H1 (cell line): ENCODE measurements at regions not wholly inside any gene's neighbourhood (a gene's known extent, or its start where the extent isn't known, plus 50 kb on each side); places are given as distances from the start of the nearest gene placed in this dataset.

Experiments
- CTCF ChIA-PET: fragments of 300-600 bp; sonication (Branson Sonifier 250); formaldehyde crosslinking; loops from one replicate; lab custom pipeline; 2021; ENCODE audit not compliant: partially characterized antibody; lab: Charles Lee
- POLR2A ChIA-PET: fragments of 300-600 bp; sonication (Branson Sonifier 250); formaldehyde crosslinking; loops from one replicate; lab custom pipeline; 2021; ENCODE audit warnings: inconsistent platforms; ENCODE audit not compliant: partially characterized antibody; lab: Charles Lee
- DNase-seq, 2 experiments: peaks; one replicate each; pipeline versions ENCODE4 v3.0.0 to v3.0.0-alpha.2; 2010 to 2022; ENCODE audit warnings: low spot score in 2 of 2, low read depth in 1 of 2, mixed read lengths in 1 of 2
- FAIRE-seq: peaks from 2 replicates; lab custom pipeline; 2011; peaks lifted over from hg19 to GRCh38; lab: Jason Lieb, UNC
- H2AFZ ChIP-seq: 2 replicates; pipeline ENCODE4 v1.8.1; 2012; ENCODE audit warnings: low read length, inconsistent platforms
- H2AK5ac ChIP-seq: 2 replicates; pipeline ENCODE4 v1.6.1; 2013; ENCODE audit warnings: low read depth, low read length
- H2BK120ac ChIP-seq: replicated peaks from 2 replicates; pipeline ENCODE3; 2013; ENCODE audit warnings: low read depth, low read length, inconsistent platforms
- H2BK12ac ChIP-seq: 2 replicates; pipeline ENCODE4 v1.6.1; 2013; ENCODE audit warnings: low read depth, low read length
- H2BK15ac ChIP-seq: 2 replicates; pipeline ENCODE4 v1.6.1; 2013; ENCODE audit warnings: low read length
- H2BK20ac ChIP-seq: 2 replicates; pipeline ENCODE4 v1.6.1; 2013; ENCODE audit warnings: low read length
- H2BK5ac ChIP-seq: 2 replicates; pipeline ENCODE4 v1.6.1; 2013; ENCODE audit warnings: low read depth, low read length
- H3K14ac ChIP-seq: 2 replicates; pipeline ENCODE4 v1.6.1; 2013; ENCODE audit warnings: inconsistent platforms; ENCODE audit not compliant: insufficient read length
- H3K18ac ChIP-seq: 2 replicates; pipeline ENCODE4 v1.6.1; 2013; ENCODE audit warnings: low read length; ENCODE audit errors: extremely low read depth
- H3K23ac ChIP-seq: 2 replicates; pipeline ENCODE4 v1.6.1; 2013; ENCODE audit warnings: inconsistent platforms; ENCODE audit not compliant: insufficient read length
- H3K23me2 ChIP-seq: 2 replicates; pipeline ENCODE4 v1.6.1; 2013; ENCODE audit warnings: low read depth, low read length
- H3K27ac ChIP-seq: 2 replicates; pipeline ENCODE4 v1.6.1; 2011; ENCODE audit warnings: low read depth, low read length, inconsistent platforms
- H3K27me3 ChIP-seq, 4 experiments: replicated peaks in 1 of 4; 1 replicate in 1 of 4; 2 replicates in 3 of 4; pipeline versions ENCODE4 v1.6.1 to v1.8.1; 2011 to 2013; ENCODE audit warnings: low read length in 3 of 4, mild to moderate bottlenecking in 3 of 4, inconsistent platforms in 2 of 4, mixed read lengths in 2 of 4, moderate library complexity in 1 of 4; ENCODE audit not compliant: control insufficient read depth in 3 of 4, insufficient read depth in 3 of 4; ENCODE audit errors: extremely low read depth in 1 of 4
- H3K36me3 ChIP-seq, 4 experiments: 2 replicates each; pipeline versions ENCODE4 v1.6.1 to v1.8.1; 2011 to 2013; ENCODE audit warnings: mild to moderate bottlenecking in 4 of 4, low read length in 3 of 4, moderate library complexity in 2 of 4, control low read depth in 1 of 4, inconsistent platforms in 1 of 4; ENCODE audit not compliant: insufficient read depth in 4 of 4, control insufficient read depth in 2 of 4
- H3K4ac ChIP-seq: replicated peaks from 2 replicates; pipeline ENCODE3; 2013; ENCODE audit warnings: low read length, low read depth, mixed read lengths, inconsistent platforms; ENCODE audit not compliant: insufficient read length
- H3K4me1 ChIP-seq, 4 experiments: replicated peaks in 1 of 4; 1 replicate in 1 of 4; 2 replicates in 3 of 4; pipeline versions ENCODE4 v1.6.1 to v1.8.1; 2011 to 2013; ENCODE audit warnings: low read length in 3 of 4, inconsistent platforms in 2 of 4, mixed read lengths in 1 of 4; ENCODE audit not compliant: insufficient read depth in 4 of 4, control insufficient read depth in 3 of 4
- H3K4me2 ChIP-seq, 2 experiments: 2 replicates each; pipeline versions ENCODE4 v1.6.1 to v1.8.1; 2011 to 2013; ENCODE audit warnings: low read depth in 2 of 2, low read length in 2 of 2, control low read depth in 1 of 2, inconsistent platforms in 1 of 2, mild to moderate bottlenecking in 1 of 2; ENCODE audit not compliant: insufficient read depth in 1 of 2
- H3K4me3 ChIP-seq, 4 experiments: fragments of 200-600, 300-600 bp in 1 of 4; sonication (generic), shearing (Covaris generic), sonication (Bioruptor Twin) in 1 of 4; 2 replicates each; pipeline versions ENCODE4 v1.5.1 to v1.8.1; 2011 to 2016; ENCODE audit warnings: low read length in 4 of 4, low read depth in 3 of 4, control low read depth in 2 of 4, inconsistent platforms in 2 of 4, mild to moderate bottlenecking in 2 of 4, mixed read lengths in 1 of 4, moderate library complexity in 1 of 4; ENCODE audit not compliant: insufficient read depth in 2 of 4; ENCODE audit errors: extremely low read depth in 1 of 4
- H3K56ac ChIP-seq: replicated peaks from 2 replicates; pipeline ENCODE3; 2013; ENCODE audit warnings: low read depth, mild to moderate bottlenecking, mixed read lengths, low read length, inconsistent platforms; ENCODE audit not compliant: insufficient read length
- H3K79me1 ChIP-seq: 2 replicates; pipeline ENCODE4 v1.6.1; 2013; ENCODE audit warnings: low read depth, low read length, control low read depth
- H3K79me2 ChIP-seq, 2 experiments: 2 replicates each; pipeline versions ENCODE4 v1.6.1 to v1.8.1; 2012 to 2013; ENCODE audit warnings: low read length in 2 of 2, mild to moderate bottlenecking in 2 of 2, inconsistent platforms in 1 of 2; ENCODE audit not compliant: insufficient read depth in 2 of 2, control insufficient read depth in 1 of 2
- H3K9ac ChIP-seq, 4 experiments: replicated peaks in 1 of 4; 1 replicate in 1 of 4; 2 replicates in 3 of 4; pipeline versions ENCODE4 v1.6.1 to v1.8.1; 2011 to 2013; ENCODE audit warnings: low read depth in 3 of 4, low read length in 3 of 4, control low read depth in 2 of 4, mild to moderate bottlenecking in 2 of 4, moderate library complexity in 2 of 4, inconsistent platforms in 1 of 4; ENCODE audit errors: extremely low read depth in 1 of 4
- H3K9me3 ChIP-seq, 2 experiments: 2 replicates each; pipeline versions ENCODE4 v1.6.1 to v1.8.1; 2012 to 2013; ENCODE audit warnings: mild to moderate bottlenecking in 2 of 2, moderate library complexity in 2 of 2, control low read depth in 1 of 2, inconsistent platforms in 1 of 2, low read depth in 1 of 2, low read length in 1 of 2, mixed read lengths in 1 of 2; ENCODE audit not compliant: insufficient read depth in 2 of 2
- H4K20me1 ChIP-seq, 2 experiments: replicated peaks in 1 of 2; 2 replicates each; pipeline versions ENCODE3 to v1.8.1; 2011 to 2013; ENCODE audit warnings: inconsistent platforms in 2 of 2, low read length in 2 of 2, mild to moderate bottlenecking in 1 of 2; ENCODE audit not compliant: insufficient read depth in 2 of 2, control insufficient read depth in 1 of 2
- H4K5ac ChIP-seq: 2 replicates; pipeline ENCODE4 v1.6.1; 2013; ENCODE audit warnings: low read length, low read depth, mixed read lengths, inconsistent platforms; ENCODE audit not compliant: insufficient read length
- H4K8ac ChIP-seq: 2 replicates; pipeline ENCODE4 v1.8.0; 2013; ENCODE audit warnings: mild to moderate bottlenecking, moderate library complexity, low read length, inconsistent platforms; ENCODE audit not compliant: insufficient read depth; ENCODE audit errors: extremely low read depth
- H4K91ac ChIP-seq: replicated peaks from 2 replicates; pipeline ENCODE3; 2013; ENCODE audit warnings: low read length, mixed read lengths, inconsistent platforms; ENCODE audit not compliant: insufficient read length
- ASH2L ChIP-seq: fragments of 200-600, 300-600 bp; sonication (generic); IDR thresholded peaks from one replicate; pipeline ENCODE4 v1.7.1; 2017; ENCODE audit warnings: low read length
- BRCA1 ChIP-seq: IDR thresholded peaks from 2 replicates; pipeline ENCODE4 v1.6.1; 2012; ENCODE audit warnings: low read depth, low read length, improper control_type of control experiment
- CREB1 ChIP-seq: IDR thresholded peaks from 2 replicates; pipeline ENCODE4 v1.6.1; 2012; ENCODE audit warnings: inconsistent platforms
- CTBP2 ChIP-seq: IDR thresholded peaks from 2 replicates; pipeline ENCODE4 v1.7.0; 2011; ENCODE audit warnings: borderline replicate concordance, mild to moderate bottlenecking, moderate library complexity, mixed read lengths, low read length; ENCODE audit not compliant: insufficient read depth, insufficient read length
- EP300 ChIP-seq, 2 experiments: IDR thresholded peaks; 1 replicate in 1 of 2; 2 replicates in 1 of 2; pipeline ENCODE4 v1.6.1; 2011 to 2012; ENCODE audit warnings: low read depth in 2 of 2, low read length in 2 of 2, mild to moderate bottlenecking in 2 of 2, borderline replicate concordance in 1 of 2, inconsistent platforms in 1 of 2, moderate library complexity in 1 of 2
- GABPA ChIP-seq: IDR thresholded peaks from 2 replicates; pipeline ENCODE4 v1.6.1; 2011; ENCODE audit warnings: mild to moderate bottlenecking, low read length, moderate library complexity, borderline replicate concordance; ENCODE audit not compliant: insufficient read depth
- HDAC2 ChIP-seq, 2 experiments: fragments of 300-600 bp in 1 of 2; sonication (generic) in 1 of 2; IDR thresholded peaks; 2 replicates each; pipeline ENCODE4 v1.6.1; 2011 to 2012; ENCODE audit warnings: low read depth in 2 of 2, low read length in 2 of 2, mild to moderate bottlenecking in 2 of 2, moderate library complexity in 2 of 2, borderline replicate concordance in 1 of 2, inconsistent platforms in 1 of 2
- JUND ChIP-seq: IDR thresholded peaks from 2 replicates; pipeline ENCODE4 v1.6.1; 2011; ENCODE audit warnings: mild to moderate bottlenecking, improper control_type of control experiment, low read length
- KDM4A ChIP-seq: IDR thresholded peaks from one replicate; pipeline ENCODE4 v1.7.1; 2012; ENCODE audit warnings: low read depth, mild to moderate bottlenecking, moderate library complexity, low read length, inconsistent platforms; ENCODE audit not compliant: severe bottlenecking
- SIX5 ChIP-seq: IDR thresholded peaks from 2 replicates; pipeline ENCODE4 v1.6.1; 2011; ENCODE audit warnings: mild to moderate bottlenecking, low read depth, low read length
- SRF ChIP-seq: IDR thresholded peaks from 2 replicates; pipeline ENCODE4 v1.6.1; 2011; ENCODE audit warnings: mild to moderate bottlenecking, low read depth, low read length, moderate library complexity
- TAF7 ChIP-seq: optimal IDR thresholded peaks from 2 replicates; pipeline ENCODE3; 2011; ENCODE audit warnings: low read depth, mild to moderate bottlenecking, inconsistent platforms, low read length, moderate library complexity, borderline replicate concordance
- ZNF274 ChIP-seq: IDR thresholded peaks from 2 replicates; pipeline ENCODE4 v1.7.0; 2012; ENCODE audit warnings: low read length, borderline replicate concordance; ENCODE audit errors: extremely low read depth
- WGBS, 2 experiments: shearing (Covaris generic) in 1 of 2; methylation state at CpG; one replicate each; pipeline versions ENCODE4 v1.1.6 to v1.1.7; 2013 to 2015; ENCODE audit warnings: low lambda C conversion rate in 2 of 2, mixed read lengths in 2 of 2, inconsistent platforms in 1 of 2, low coverage in 1 of 2, missing lambda C conversion rate in 1 of 2; ENCODE audit not compliant: insufficient replicate concordance in 2 of 2, insufficient coverage in 1 of 2, insufficient read length in 1 of 2; ENCODE audit errors: extremely low coverage in 1 of 2, missing lambda C conversion rate in 1 of 2; 5-methylcytosine and 5-hydroxymethylcytosine counted together

GRCh38 chr13:48151363-48152161, 56.7 kb upstream of the MED4 start:
- Histone ChIP-seq H4K8ac (no peak overlapping the region), H3K9me3 (no peaks in the 10 kb centered on the region), H4K5ac (no peak overlapping the region), H3K9ac (no peak overlapping the region), H3K18ac (no peak overlapping the region), H2BK15ac (no peak overlapping the region), H3K23me2 (no peaks in the 10 kb centered on the region), H3K36me3 (no peaks in the 10 kb centered on the region), H3K23ac (no peak overlapping the region), H3K27ac (no peak overlapping the region), H4K20me1 (no peaks in the 10 kb centered on the region), H2BK120ac (no peak overlapping the region), H3K27me3 (no peaks in the 10 kb centered on the region), H3K4me3 (no peak overlapping the region), H3K79me1 (no peaks in the 10 kb centered on the region), H2BK5ac (no peak overlapping the region), H3K14ac (no peak overlapping the region), H2AFZ (0 out of 2 replicates have a peak overlapping the region, but pooled peaks have one; percentile 51), H2AK5ac (no peak overlapping the region), H3K4me2 (no peak overlapping the region), H3K4me1 (no peaks in the 10 kb centered on the region), H3K56ac (no peak overlapping the region), H2BK20ac (no peak overlapping the region), H4K91ac (no peak overlapping the region), H2BK12ac (no peak overlapping the region), H3K79me2 (no peaks in the 10 kb centered on the region), H3K4ac (no peak overlapping the region)
- DNase-seq (no peak), FAIRE-seq (no peak)
- ChIA-PET POLR2A (no interaction called here), CTCF (no interaction called here)
- 73% methylated on average over 5 of the region's 5 CpGs; no CpG with 5 or more reads in 1 of the 2 experiments for WGBS, 2 experiments
- no peak for TF ChIP-seq BRCA1
- no peak for TF ChIP-seq JUND
- TF ChIP-seq CTBP2 = no peak
- TF ChIP-seq ZNF274 = no peak
- TF ChIP-seq SRF = no peak
- TF ChIP-seq ASH2L = no peak
- TF ChIP-seq EP300 (IDR thresholded peaks at IDR 0.05; ENCODE audit: borderline replicate concordance in 1 of 2, low read depth in 2 of 2, low read length in 2 of 2) = no peak
- no peak for TF ChIP-seq HDAC2 (IDR thresholded peaks at IDR 0.05; ENCODE audit: borderline replicate concordance in 1 of 2, low read depth in 2 of 2, low read length in 2 of 2)
- no peak for TF ChIP-seq GABPA
- TF ChIP-seq SIX5 = no peak
- TF ChIP-seq CREB1 = no peak
- no peak for TF ChIP-seq TAF7
- TF ChIP-seq KDM4A = no peak
